Spinal cord (tissue), 9 donors: ENCODE measurements at regions not wholly inside any gene's neighbourhood (a gene's known extent, or its start where the extent isn't known, plus 50 kb on each side); places are given as distances from the start of the nearest gene placed in this dataset.

ENCODE experiments used
- DNase-seq, 6 donors: peaks; one replicate each; pipeline versions ENCODE4 v3.0.0 to v3.0.0-alpha.2; 2013 to 2015; ENCODE audit warnings: low spot score in 6 of 6, low read depth in 4 of 6
- H3K27ac ChIP-seq: one replicate; pipeline ENCODE4 v1.5.1; 2013; ENCODE audit warnings: low read depth, low read length, control low read depth
- H3K27me3 ChIP-seq: one replicate; pipeline ENCODE4 v1.6.1; 2013; ENCODE audit warnings: low read length; ENCODE audit not compliant: control insufficient read depth, insufficient read depth
- H3K36me3 ChIP-seq: one replicate; pipeline ENCODE4 v1.6.1; 2013; ENCODE audit warnings: low read length; ENCODE audit not compliant: control insufficient read depth, insufficient read depth
- H3K4me1 ChIP-seq: one replicate; pipeline ENCODE4 v1.6.1; 2013; ENCODE audit warnings: low read length; ENCODE audit not compliant: control insufficient read depth, insufficient read depth
- H3K4me3 ChIP-seq: one replicate; pipeline ENCODE4 v1.5.1; 2013; ENCODE audit warnings: low read depth, low read length, control low read depth
- H3K9me3 ChIP-seq: one replicate; pipeline ENCODE4 v1.6.1; 2013; ENCODE audit warnings: low read length; ENCODE audit not compliant: control insufficient read depth, insufficient read depth
- WGBS: methylation state at CpG from one replicate; pipeline ENCODE4 v1.1.5; 2013; ENCODE audit warnings: missing lambda C conversion rate; ENCODE audit not compliant: insufficient coverage; 5-methylcytosine and 5-hydroxymethylcytosine counted together
- donor health status: healthy.

DNA sequence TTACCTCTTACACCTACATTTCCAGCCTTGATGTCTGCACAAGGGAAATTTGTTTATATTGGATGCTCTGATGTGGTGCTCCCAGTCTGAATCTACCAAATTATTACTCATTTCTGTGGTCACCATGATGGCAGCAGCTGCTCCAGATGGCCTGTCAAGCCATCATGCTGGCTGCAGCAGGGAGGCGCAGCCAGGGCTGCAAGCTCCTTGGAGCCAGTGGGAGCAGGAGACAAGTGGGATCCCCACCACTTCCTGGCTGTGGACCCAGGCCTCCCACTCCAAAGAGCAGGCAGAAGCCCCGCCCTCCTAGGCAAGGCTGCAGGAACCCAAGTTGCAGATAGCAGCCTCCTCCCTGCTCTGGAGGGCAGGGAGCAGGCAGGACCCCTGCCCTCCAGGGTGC, 241.1 kb upstream of the ATP10B start:
- DNase-seq = no peak
- Histone ChIP-seq H3K4me3 (no peak overlapping the region), H3K27ac (no peak overlapping the region), H3K4me1 (no peaks in the 10 kb centered on the region), H3K36me3 (no peaks in the 10 kb centered on the region), H3K27me3 (no peaks in the 10 kb centered on the region), H3K9me3 (peaks cover 2% of the 10 kb centered on the region)
- 100% methylated on average over 2 of the region's 2 CpGs for WGBS

DNA sequence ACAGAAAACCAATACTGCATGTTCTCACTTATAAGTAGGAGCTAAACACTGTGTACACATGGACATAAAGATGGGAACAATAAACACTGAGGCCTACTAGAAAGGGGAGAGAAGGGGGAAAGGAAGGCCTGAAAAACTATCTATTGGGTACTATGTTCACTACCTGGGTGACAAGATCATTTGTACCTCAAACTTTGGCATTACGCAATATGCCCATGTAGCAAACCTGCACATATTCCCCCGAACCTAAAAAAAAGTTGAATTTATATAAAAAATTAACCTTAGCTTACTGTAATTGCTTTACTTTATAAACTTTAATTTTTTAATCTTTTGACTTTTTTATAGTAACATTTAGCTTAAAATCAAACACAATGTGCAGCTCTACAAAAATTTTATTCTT, 237.6 kb upstream of the ATP10B start:
- Histone ChIP-seq H3K27me3 (no peaks in the 10 kb centered on the region), H3K36me3 (no peaks in the 10 kb centered on the region), H3K27ac (no peak overlapping the region), H3K4me3 (no peak overlapping the region), H3K4me1 (no peaks in the 10 kb centered on the region), H3K9me3 (peaks cover 2% of the 10 kb centered on the region)
- no peak for DNase-seq
- WGBS = no CpG with 5 or more reads among the region's 2 CpGs

DNA sequence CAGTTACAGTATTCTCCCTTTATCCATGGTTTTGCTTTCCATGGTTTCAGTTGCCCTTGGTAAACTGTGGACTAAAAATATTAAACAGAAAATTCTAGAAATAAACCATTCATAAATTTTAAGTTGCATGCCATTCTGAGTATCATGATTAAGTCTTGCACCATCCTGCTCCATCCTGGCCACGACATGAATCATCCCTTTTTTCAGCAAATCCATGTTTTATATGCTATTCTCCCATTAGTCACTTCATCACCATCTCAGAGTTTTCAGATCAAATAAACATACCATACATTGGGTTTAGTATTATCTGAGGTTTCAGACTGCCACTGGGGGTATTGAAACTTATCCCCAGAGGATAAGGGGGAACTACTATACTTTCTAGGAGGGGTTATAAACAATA, 234.4 kb upstream of the ATP10B start:
- Histone ChIP-seq H3K27ac (no peak overlapping the region), H3K36me3 (no peaks in the 10 kb centered on the region), H3K9me3 (no peaks in the 10 kb centered on the region), H3K4me1 (no peaks in the 10 kb centered on the region), H3K27me3 (no peaks in the 10 kb centered on the region), H3K4me3 (no peak overlapping the region)
- DNase-seq = no peak
- WGBS = 71% methylated on average over 1 of the region's 1 CpG

DNA sequence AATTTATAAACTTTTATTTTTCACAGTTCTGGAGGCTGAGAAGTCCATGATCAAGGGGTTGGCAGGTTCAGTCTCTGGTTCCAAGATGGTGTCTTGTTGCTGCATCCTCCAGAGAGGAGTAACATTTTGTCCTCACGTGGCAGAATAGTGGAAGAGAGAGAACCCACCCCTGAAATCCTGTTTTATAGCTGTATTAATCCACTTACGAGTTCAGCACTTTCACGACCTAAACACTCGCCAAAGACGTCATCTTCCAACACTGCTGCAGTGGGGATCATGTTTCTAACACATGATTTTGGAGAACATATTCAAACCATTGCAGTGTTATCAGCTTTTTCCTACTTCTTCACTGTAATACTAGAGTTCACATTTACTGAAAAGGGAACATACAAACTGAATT, 233.0 kb upstream of the ATP10B start:
- Histone ChIP-seq H3K27ac (no peak overlapping the region), H3K9me3 (no peaks in the 10 kb centered on the region), H3K27me3 (no peaks in the 10 kb centered on the region), H3K36me3 (no peaks in the 10 kb centered on the region), H3K4me1 (no peaks in the 10 kb centered on the region), H3K4me3 (no peak overlapping the region)
- WGBS = no CpG with 5 or more reads among the region's 5 CpGs
- DNase-seq = no peak

DNA sequence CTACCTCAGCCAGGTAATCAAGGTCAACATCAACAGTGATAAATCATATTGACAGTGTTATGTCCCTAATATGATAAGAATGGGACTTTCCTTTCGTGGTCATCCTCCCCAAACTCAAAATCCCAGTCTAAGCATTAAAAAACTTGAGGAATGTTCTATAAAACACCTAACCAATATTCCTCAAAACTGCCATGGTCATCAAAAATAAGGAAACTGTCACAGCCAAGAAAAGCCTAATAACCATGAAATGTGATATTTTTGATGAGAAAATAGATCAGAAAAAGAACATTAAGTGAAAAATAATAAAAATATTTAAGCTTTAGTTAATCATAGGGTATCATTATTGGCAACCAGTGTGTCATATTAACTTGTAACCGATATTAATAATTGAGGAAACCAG, 232.1 kb upstream of the ATP10B start:
- Histone ChIP-seq H3K27ac (no peak overlapping the region), H3K27me3 (no peaks in the 10 kb centered on the region), H3K4me3 (no peak overlapping the region), H3K9me3 (no peaks in the 10 kb centered on the region), H3K4me1 (no peaks in the 10 kb centered on the region), H3K36me3 (no peaks in the 10 kb centered on the region)
- WGBS = no CpG with 5 or more reads among the region's 2 CpGs
- DNase-seq = no peak

DNA sequence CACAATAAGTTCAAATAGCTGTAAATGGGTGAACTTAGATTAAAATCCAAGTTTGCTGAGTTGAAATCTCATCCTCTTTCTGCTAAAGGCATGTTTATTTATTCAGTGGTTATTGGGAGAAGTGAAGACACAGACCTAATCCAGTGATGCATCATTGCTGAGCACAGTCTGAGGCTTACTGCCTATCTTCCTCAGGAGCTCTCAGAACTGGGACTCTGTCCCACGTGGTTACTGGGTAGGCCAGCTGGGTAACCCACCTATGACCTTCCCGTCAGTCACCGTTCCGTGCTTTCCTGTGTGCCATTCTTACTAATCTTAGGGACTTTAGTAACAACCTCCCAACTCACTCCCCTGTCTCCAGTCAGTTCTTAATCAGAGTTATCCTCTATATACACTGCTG, 226.8 kb upstream of the ATP10B start:
- Histone ChIP-seq H3K36me3 (no peaks in the 10 kb centered on the region), H3K27ac (no peak overlapping the region), H3K4me3 (no peak overlapping the region), H3K9me3 (no peaks in the 10 kb centered on the region), H3K4me1 (no peaks in the 10 kb centered on the region), H3K27me3 (no peaks in the 10 kb centered on the region)
- WGBS = 67% methylated on average over 4 of the region's 4 CpGs
- DNase-seq = no peak

DNA sequence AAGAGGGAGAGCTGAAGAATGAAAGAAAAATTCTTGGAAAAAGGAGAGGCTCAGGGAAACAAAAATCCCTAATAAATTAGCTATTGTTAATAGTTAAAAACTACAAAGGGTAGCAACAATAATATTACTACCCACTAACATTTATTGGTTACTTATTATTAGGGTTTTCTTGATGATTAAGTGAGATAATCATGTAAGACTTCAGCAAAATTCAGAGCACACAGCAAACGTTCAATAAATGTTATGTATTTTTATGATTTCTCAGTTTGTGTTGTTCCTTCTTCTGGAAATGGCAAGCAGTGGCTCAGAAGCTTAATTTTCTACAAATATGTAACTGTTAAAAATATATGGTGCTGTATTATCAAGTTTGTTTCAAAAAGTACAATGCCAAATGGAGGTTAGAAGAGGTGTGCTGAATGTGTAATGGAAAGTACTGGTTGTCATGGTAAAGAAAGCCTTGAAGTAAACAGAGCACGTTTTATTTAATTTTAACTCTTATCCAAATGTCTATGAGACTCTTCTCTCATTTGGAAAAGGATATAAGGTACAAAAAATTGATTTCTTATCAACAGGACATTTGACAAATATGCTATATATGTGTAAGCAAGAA, 226.0 kb upstream of the ATP10B start:
- Histone ChIP-seq H3K4me3 (no peak overlapping the region), H3K36me3 (no peaks in the 10 kb centered on the region), H3K4me1 (no peaks in the 10 kb centered on the region), H3K9me3 (no peaks in the 10 kb centered on the region), H3K27me3 (no peaks in the 10 kb centered on the region), H3K27ac (no peak overlapping the region)
- DNase-seq = no peak
- no CpG with 5 or more reads among the region's 2 CpGs for WGBS

DNA sequence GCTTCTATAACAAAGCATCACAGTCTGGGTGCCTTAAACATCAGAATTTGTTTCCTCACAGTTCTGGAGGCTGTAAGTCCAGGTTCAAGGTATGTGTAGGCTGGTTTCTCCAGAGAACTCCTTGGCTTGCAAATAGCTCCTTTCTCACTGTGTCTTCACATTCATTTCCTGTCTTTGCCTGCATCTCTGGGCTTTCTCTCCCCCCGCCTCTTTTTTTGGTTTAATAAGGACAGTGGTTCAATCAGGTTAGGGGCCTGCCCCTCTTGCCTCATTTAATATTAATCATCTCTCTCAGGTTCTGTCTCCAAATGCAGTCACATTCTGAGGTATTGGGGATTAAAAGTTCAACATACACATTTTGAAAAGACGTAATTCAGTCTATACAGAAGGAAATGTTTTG, 225.5 kb upstream of the ATP10B start:
- H3K36me3 ChIP-seq = no peaks in the 10 kb centered on the region
- H3K9me3 ChIP-seq = no peaks in the 10 kb centered on the region

DNA sequence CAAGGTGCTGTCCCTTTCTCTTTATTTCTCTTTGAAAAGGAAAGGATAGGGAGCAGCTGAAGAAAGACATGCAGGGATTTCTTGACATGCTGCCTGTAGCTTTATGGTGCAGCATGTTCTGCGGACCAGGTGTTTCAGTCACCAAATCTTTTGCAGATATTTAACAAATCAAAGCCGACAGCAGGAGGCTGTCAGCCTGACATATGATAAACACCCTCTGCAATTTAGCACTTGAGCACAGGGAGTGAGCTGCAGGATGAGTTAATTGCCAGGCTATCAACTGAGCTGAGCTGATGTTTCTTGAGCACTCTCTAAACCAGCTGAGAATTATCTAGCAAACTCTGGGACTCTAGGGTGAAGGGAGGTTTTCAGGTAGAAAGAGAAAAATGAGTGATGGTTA, 212.8 kb upstream of the ATP10B start:
- Histone ChIP-seq H3K4me1 (no peaks in the 10 kb centered on the region), H3K27me3 (no peaks in the 10 kb centered on the region), H3K4me3 (no peak overlapping the region), H3K9me3 (no peaks in the 10 kb centered on the region), H3K27ac (no peak overlapping the region), H3K36me3 (no peaks in the 10 kb centered on the region)
- DNase-seq = peak in 2 of 6 donors; percentile 42 to 46
- 42% methylated on average over 2 of the region's 2 CpGs for WGBS

More for the DNA sequence above, 225.5 kb upstream of the ATP10B start:
- H3K4me3 ChIP-seq = no peak overlapping the region
- H3K4me1 ChIP-seq = no peaks in the 10 kb centered on the region
- no CpG with 5 or more reads among the region's 2 CpGs for WGBS
- H3K27me3 ChIP-seq = no peaks in the 10 kb centered on the region
- no peak overlapping the region for H3K27ac ChIP-seq
- DNase-seq = no peak

DNA sequence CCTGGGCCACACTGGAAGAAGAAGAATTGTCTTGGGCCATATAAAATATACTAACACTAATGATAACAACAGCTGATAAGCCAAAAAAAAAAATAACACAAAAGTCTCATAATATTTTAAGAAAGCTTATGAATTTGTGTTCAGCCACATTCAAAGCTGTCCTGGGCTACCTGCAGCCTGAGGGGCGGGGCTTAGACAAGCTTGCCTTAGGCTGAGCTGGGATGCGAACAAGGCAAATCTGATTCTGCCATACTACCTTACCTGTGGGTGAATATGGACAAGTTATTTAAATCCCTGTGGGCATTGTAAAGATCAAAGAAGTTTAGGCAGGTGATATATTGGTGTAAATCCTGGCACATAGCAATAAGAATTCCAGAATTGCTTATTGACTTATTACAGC, 212.3 kb upstream of the ATP10B start:
- DNase-seq = no peak
- Histone ChIP-seq H3K27me3 (no peaks in the 10 kb centered on the region), H3K36me3 (no peaks in the 10 kb centered on the region), H3K4me1 (no peaks in the 10 kb centered on the region), H3K9me3 (no peaks in the 10 kb centered on the region), H3K27ac (no peak overlapping the region), H3K4me3 (no peak overlapping the region)
- no CpG with 5 or more reads among the region's 2 CpGs for WGBS
